DOHH2 (cell line): ENCODE measurements at regions not wholly inside any gene's neighbourhood (a gene's known extent, or its start where the extent isn't known, plus 50 kb on each side); places are given as distances from the start of the nearest gene placed in this dataset.

Source experiments
- H3F3A ChIP-seq: fragments of 200-600 bp; sonication (generic), shearing (Covaris generic); 2 replicates; pipeline ENCODE4 v1.6.0; 2016; ENCODE audit warnings: antibody characterized with exemption, mild to moderate bottlenecking; ENCODE audit not compliant: control insufficient read depth, insufficient read depth
- H3K27ac ChIP-seq: fragments of 200-600 bp; sonication (generic); 2 replicates; pipeline ENCODE4 v1.5.1; 2014; ENCODE audit warnings: low read depth, mild to moderate bottlenecking, low read length, moderate library complexity
- H3K27me3 ChIP-seq: fragments of 200-600 bp; sonication (generic); 2 replicates; pipeline ENCODE4 v1.6.1; 2014; ENCODE audit warnings: mild to moderate bottlenecking, low read length, mixed read lengths; ENCODE audit not compliant: control insufficient read depth
- H3K36me3 ChIP-seq: fragments of 200-600 bp; sonication (generic); 2 replicates; pipeline ENCODE4 v1.6.1; 2014; ENCODE audit warnings: mild to moderate bottlenecking, low read length, moderate library complexity, mixed read lengths; ENCODE audit not compliant: control insufficient read depth
- H3K4me1 ChIP-seq: fragments of 200-600 bp; sonication (generic); 2 replicates; pipeline ENCODE4 v1.6.1; 2014; ENCODE audit warnings: mild to moderate bottlenecking, low read length, mixed read lengths; ENCODE audit not compliant: control insufficient read depth
- H3K4me2 ChIP-seq: fragments of 200-600 bp; sonication (generic); 2 replicates; pipeline ENCODE4 v1.6.0; 2014; ENCODE audit warnings: mild to moderate bottlenecking, low read length, moderate library complexity
- H3K4me3 ChIP-seq: fragments of 200-600 bp; sonication (generic); 2 replicates; pipeline ENCODE4 v1.5.1; 2014; ENCODE audit warnings: mild to moderate bottlenecking, low read length, mixed read lengths
- H3K79me2 ChIP-seq: fragments of 200-600 bp; sonication (generic); 2 replicates; pipeline ENCODE4 v1.6.1; 2014; ENCODE audit warnings: mild to moderate bottlenecking, low read length, mixed read lengths; ENCODE audit not compliant: control insufficient read depth
- H3K9me2 ChIP-seq: fragments of 200-600 bp; sonication (generic); replicated peaks from 2 replicates; pipeline ENCODE4 v1.6.1; 2014; ENCODE audit warnings: mild to moderate bottlenecking, low read length, mixed read lengths; ENCODE audit not compliant: control insufficient read depth
- H3K9me3 ChIP-seq: fragments of 200-600 bp; sonication (generic); 2 replicates; pipeline ENCODE4 v1.6.1; 2014; ENCODE audit warnings: antibody characterized with exemption, low read length, mixed read lengths; ENCODE audit not compliant: control insufficient read depth, insufficient read depth
- H4K20me1 ChIP-seq: fragments of 200-600 bp; sonication (generic); 2 replicates; pipeline ENCODE4 v1.6.0; 2014; ENCODE audit warnings: low read depth, mild to moderate bottlenecking, antibody characterized with exemption, low read length, moderate library complexity; ENCODE audit not compliant: control insufficient read depth, insufficient read depth
- CTCF ChIP-seq: fragments of 200-600 bp; sonication (generic); IDR thresholded peaks from one replicate; pipeline ENCODE4 v1.5.1; 2014; ENCODE audit warnings: antibody characterized with exemption, mild to moderate bottlenecking, low read depth, low read length; ENCODE audit not compliant: poor library complexity, severe bottlenecking
- EZH2phosphoT487 ChIP-seq: fragments of 200-600 bp; sonication (generic); IDR thresholded peaks from 2 replicates; pipeline ENCODE4 v1.6.1; 2017; ENCODE audit warnings: borderline replicate concordance, mild to moderate bottlenecking, antibody characterized with exemption, low read length, moderate library complexity, mixed read lengths

DNA sequence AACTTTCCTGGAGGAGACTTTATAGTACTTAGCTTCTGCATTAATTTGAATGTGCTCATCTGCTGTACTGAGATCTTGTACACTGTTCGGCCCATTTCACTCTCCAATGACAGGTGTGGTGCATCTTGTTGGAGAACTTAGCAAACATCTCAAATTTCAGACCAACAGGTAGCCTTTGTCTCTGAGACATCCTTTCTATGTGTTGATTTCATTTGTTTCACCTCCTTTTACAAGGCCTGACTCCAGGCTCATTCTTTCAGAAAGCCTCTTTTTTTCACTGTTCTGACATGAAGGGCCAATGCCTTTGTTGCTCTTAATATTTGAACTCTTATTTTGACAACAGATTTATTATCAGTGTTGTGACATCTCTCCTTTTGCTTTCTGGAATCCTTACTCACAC, 271.8 kb upstream of the FANCL start:
- no peaks in the 10 kb centered on the region for H3K36me3 ChIP-seq
- no peak for TF ChIP-seq EZH2phosphoT487
- TF ChIP-seq CTCF, result no peak

DNA sequence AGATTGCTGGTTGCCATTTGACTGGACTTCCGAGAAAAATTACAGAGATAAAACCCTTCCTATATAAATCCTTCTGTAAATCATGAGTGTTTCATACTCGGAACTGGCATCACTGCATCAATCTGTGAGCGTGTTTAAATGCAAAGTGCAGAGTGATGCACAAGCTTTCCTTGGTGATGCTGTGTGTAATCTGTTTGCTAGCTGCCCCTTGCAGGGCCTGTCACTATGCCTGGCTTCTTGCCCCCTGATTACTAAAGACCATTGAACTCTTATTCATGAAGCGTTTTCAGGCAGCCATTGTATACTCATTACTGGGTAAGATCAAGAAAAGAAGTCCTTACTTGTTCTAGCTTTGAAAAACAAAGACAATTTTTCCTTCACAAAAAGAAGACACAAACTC, 266.9 kb upstream of the FANCL start:
- Histone ChIP-seq H3K4me1 (no peaks in the 10 kb centered on the region), H3K4me2 (no peak overlapping the region), H3K9me3 (no peaks in the 10 kb centered on the region), H3K4me3 (no peak overlapping the region), H3K9me2 (no peaks in the 10 kb centered on the region), H3K36me3 (no peaks in the 10 kb centered on the region), H3K27me3 (no peaks in the 10 kb centered on the region; the same call in 1 of the 2 replicates), H3F3A (no peaks in the 10 kb centered on the region), H4K20me1 (no peaks in the 10 kb centered on the region), H3K79me2 (no peaks in the 10 kb centered on the region), H3K27ac (no peak overlapping the region)
- no peak for TF ChIP-seq CTCF
- no peak for TF ChIP-seq EZH2phosphoT487

More for the DNA sequence above, 271.8 kb upstream of the FANCL start:
- Histone ChIP-seq H4K20me1 (no peaks in the 10 kb centered on the region), H3K4me2 (no peak overlapping the region), H3K9me3 (no peaks in the 10 kb centered on the region), H3K79me2 (no peaks in the 10 kb centered on the region), H3K9me2 (no peaks in the 10 kb centered on the region), H3K4me3 (no peak overlapping the region), H3F3A (no peaks in the 10 kb centered on the region), H3K4me1 (no peaks in the 10 kb centered on the region), H3K27me3 (no peaks in the 10 kb centered on the region), H3K27ac (no peak overlapping the region)

DNA sequence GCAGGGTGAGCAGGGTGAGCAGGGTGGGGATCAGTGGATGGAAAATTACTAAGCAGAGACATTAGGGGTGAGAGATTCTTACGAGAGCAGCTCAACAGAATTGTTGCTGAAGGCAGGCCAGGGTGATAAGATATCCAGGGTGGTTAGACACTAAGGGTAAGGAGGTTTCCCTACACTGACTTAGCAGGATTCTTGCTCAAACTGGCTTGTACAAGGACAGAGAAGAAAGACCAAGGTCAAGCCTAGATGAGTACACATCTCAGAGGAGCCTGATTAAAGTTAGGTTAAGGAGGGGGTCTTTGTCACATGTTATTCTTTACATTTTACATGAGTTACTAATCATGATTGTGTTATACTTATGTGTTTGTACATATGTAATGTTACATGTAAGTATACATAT, 262.8 kb upstream of the FANCL start:
- Histone ChIP-seq H3K79me2 (no peaks in the 10 kb centered on the region), H3K4me1 (no peaks in the 10 kb centered on the region), H3K4me3 (no peak overlapping the region), H3K36me3 (no peaks in the 10 kb centered on the region), H3F3A (no peaks in the 10 kb centered on the region), H4K20me1 (no peaks in the 10 kb centered on the region), H3K27me3 (no peaks in the 10 kb centered on the region; the same call in 1 of the 2 replicates), H3K4me2 (no peak overlapping the region), H3K27ac (no peak overlapping the region), H3K9me3 (no peaks in the 10 kb centered on the region), H3K9me2 (no peaks in the 10 kb centered on the region)
- TF ChIP-seq EZH2phosphoT487 (no peak), CTCF (no peak)

DNA sequence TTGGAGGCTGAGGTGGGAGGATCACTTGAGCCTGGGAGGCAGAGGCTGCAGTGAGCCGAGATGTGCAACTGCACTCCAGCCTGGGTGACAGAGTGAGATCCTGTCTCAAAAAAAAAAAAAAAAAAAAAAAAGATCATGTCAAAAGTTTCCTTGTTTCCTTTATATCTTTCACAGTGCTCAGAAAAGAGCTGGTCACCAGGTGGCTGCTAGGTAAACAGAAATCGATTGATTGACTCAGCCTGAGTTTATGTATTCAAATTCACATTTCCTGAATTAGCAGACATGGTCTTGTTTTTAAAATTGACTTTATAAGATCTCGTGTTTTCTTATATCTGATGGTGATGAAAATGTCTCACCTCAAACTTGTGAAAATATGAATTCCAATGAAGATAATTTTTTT, 261.8 kb upstream of the FANCL start:
- Histone ChIP-seq H3K4me2 (no peak overlapping the region), H3K9me2 (no peaks in the 10 kb centered on the region), H3K27ac (no peak overlapping the region), H3K4me3 (no peak overlapping the region), H3K9me3 (no peaks in the 10 kb centered on the region), H3K36me3 (no peaks in the 10 kb centered on the region), H3F3A (no peaks in the 10 kb centered on the region), H3K4me1 (no peaks in the 10 kb centered on the region), H4K20me1 (no peaks in the 10 kb centered on the region), H3K27me3 (no peaks in the 10 kb centered on the region; the same call in 1 of the 2 replicates), H3K79me2 (no peaks in the 10 kb centered on the region)
- TF ChIP-seq EZH2phosphoT487 (no peak), CTCF (no peak)
